Suprapubic skin (tissue), 4 donors: ENCODE measurements at regions not wholly inside any gene's neighbourhood (a gene's known extent, or its start where the extent isn't known, plus 50 kb on each side); places are given as distances from the start of the nearest gene placed in this dataset.

Source experiments
- DNase-seq, 2 donors: peaks; one replicate each; pipeline ENCODE4 v3.0.0-alpha.2; 2019; ENCODE audit warnings: low spot score in 2 of 2
- H3K27ac ChIP-seq: fragments of 200-600 bp; sonication (generic); one replicate; pipeline ENCODE4 v1.5.1; 2019
- H3K27me3 ChIP-seq: fragments of 200-600 bp; sonication (generic); one replicate; pipeline ENCODE4 v1.5.1; 2019
- H3K36me3 ChIP-seq: fragments of 200-600 bp; sonication (generic); one replicate; pipeline ENCODE4 v1.5.1; 2019
- H3K4me1 ChIP-seq: fragments of 200-600 bp; sonication (generic); one replicate; pipeline ENCODE4 v1.5.1; 2019
- H3K4me3 ChIP-seq: fragments of 200-600 bp; sonication (generic); one replicate; pipeline ENCODE4 v1.5.1; 2019; ENCODE audit warnings: mild to moderate bottlenecking
- H3K9me3 ChIP-seq: fragments of 200-600 bp; sonication (generic); one replicate; pipeline ENCODE4 v1.5.1; 2019
- CTCF ChIP-seq, 2 donors: fragments of 200-600 bp in 1 of 2; fragments of 450-650 bp in 1 of 2; sonication (generic) in 1 of 2; IDR thresholded peaks; one replicate each; pipeline ENCODE4 v1.5.1; 2016 to 2019; ENCODE audit warnings: antibody characterized with exemption in 2 of 2, mild to moderate bottlenecking in 1 of 2, moderate library complexity in 1 of 2
- EP300 ChIP-seq: sonication (generic); formaldehyde crosslinking; IDR thresholded peaks from one replicate; pipeline ENCODE4 v1.6.1; 2017; ENCODE audit warnings: antibody characterized with exemption
- POLR2A ChIP-seq, 2 donors: fragments of 450-650 bp; IDR thresholded peaks; one replicate each; pipeline ENCODE4 v1.6.1; 2017; ENCODE audit warnings: antibody characterized with exemption in 2 of 2, mild to moderate bottlenecking in 2 of 2, moderate library complexity in 2 of 2
- POLR2AphosphoS5 ChIP-seq, 3 donors: sonication (generic); formaldehyde crosslinking; IDR thresholded peaks; one replicate each; pipeline ENCODE4 v1.6.1; 2017; ENCODE audit warnings: antibody characterized with exemption in 3 of 3
- WGBS: methylation state at CpG from one replicate; pipeline ENCODE4 v1.1.5; 2018; 5-methylcytosine and 5-hydroxymethylcytosine counted together

- no peak overlapping the region for H3K27ac ChIP-seq
- 53% methylated on average over 2 of the region's 2 CpGs for WGBS
Measured at GRCh38 chr15:53462651-53463050, 296.8 kb downstream of the WDR72 start.

GRCh38 chr15:53461677-53462076 is 297.8 kb downstream of the WDR72 start:
- 87% methylated on average over 3 of the region's 3 CpGs for WGBS

More at GRCh38 chr15:53462651-53463050, 296.8 kb downstream of the WDR72 start:
- Histone ChIP-seq H3K9me3 (no peaks in the 10 kb centered on the region), H3K4me3 (no peak overlapping the region), H3K27me3 (no peaks in the 10 kb centered on the region), H3K36me3 (no peaks in the 10 kb centered on the region), H3K4me1 (no peaks in the 10 kb centered on the region)
- no peak for DNase-seq
- TF ChIP-seq POLR2A (IDR thresholded peaks at IDR 0.05), result no peak
- no peak for TF ChIP-seq EP300
- no peak for TF ChIP-seq POLR2AphosphoS5 (IDR thresholded peaks at IDR 0.05)
- no peak for TF ChIP-seq CTCF (IDR thresholded peaks at IDR 0.05)

GRCh38 chr15:53458736-53459135 is 300.7 kb downstream of the WDR72 start:
- WGBS, result 77% methylated on average over 1 of the region's 1 CpG
- no peaks in the 10 kb centered on the region for H3K9me3 ChIP-seq
- H3K4me1 ChIP-seq, result no peaks in the 10 kb centered on the region
- no peak for DNase-seq
- no peaks in the 10 kb centered on the region for H3K27me3 ChIP-seq
- H3K36me3 ChIP-seq, result no peaks in the 10 kb centered on the region
- no peak overlapping the region for H3K4me3 ChIP-seq
- no peak for TF ChIP-seq POLR2A (IDR thresholded peaks at IDR 0.05)
- TF ChIP-seq POLR2AphosphoS5 (IDR thresholded peaks at IDR 0.05), result no peak
- no peak for TF ChIP-seq EP300
- TF ChIP-seq CTCF (IDR thresholded peaks at IDR 0.05), result no peak
- no peak overlapping the region for H3K27ac ChIP-seq

More at GRCh38 chr15:53461677-53462076, 297.8 kb downstream of the WDR72 start:
- H3K27ac ChIP-seq, result no peak overlapping the region
- H3K36me3 ChIP-seq, result no peaks in the 10 kb centered on the region
- no peak for DNase-seq
- TF ChIP-seq CTCF (IDR thresholded peaks at IDR 0.05) (no peak), POLR2AphosphoS5 (IDR thresholded peaks at IDR 0.05) (no peak)
- no peak overlapping the region for H3K4me3 ChIP-seq
- H3K27me3 ChIP-seq, result no peaks in the 10 kb centered on the region
- H3K9me3 ChIP-seq, result no peaks in the 10 kb centered on the region
- no peaks in the 10 kb centered on the region for H3K4me1 ChIP-seq

- no peak for TF ChIP-seq POLR2A (IDR thresholded peaks at IDR 0.05)
- TF ChIP-seq POLR2AphosphoS5 (IDR thresholded peaks at IDR 0.05), result no peak
- TF ChIP-seq EP300, result no peak
- H3K36me3 ChIP-seq, result no peaks in the 10 kb centered on the region
- H3K4me1 ChIP-seq, result no peaks in the 10 kb centered on the region
- H3K4me3 ChIP-seq, result no peak overlapping the region
- no peak overlapping the region for H3K27ac ChIP-seq
- H3K9me3 ChIP-seq, result no peaks in the 10 kb centered on the region
- 65% methylated on average over 3 of the region's 3 CpGs for WGBS
- no peaks in the 10 kb centered on the region for H3K27me3 ChIP-seq
- DNase-seq, result no peak
Measured at GRCh38 chr15:53457479-53457878, 302.0 kb downstream of the WDR72 start.

GRCh38 chr15:53454843-53455721 is 304.4 kb downstream of the WDR72 start:
- Histone ChIP-seq H3K4me1 (no peaks in the 10 kb centered on the region), H3K4me3 (no peak overlapping the region), H3K27me3 (no peaks in the 10 kb centered on the region), H3K36me3 (no peaks in the 10 kb centered on the region), H3K27ac (no peak overlapping the region), H3K9me3 (no peaks in the 10 kb centered on the region)
- TF ChIP-seq POLR2AphosphoS5 (IDR thresholded peaks at IDR 0.05), result no peak
- TF ChIP-seq CTCF (IDR thresholded peaks at IDR 0.05), result no peak
- TF ChIP-seq POLR2A (IDR thresholded peaks at IDR 0.05), result no peak
- no peak for TF ChIP-seq EP300
- no peak for DNase-seq
- 70% methylated on average over 8 of the region's 8 CpGs for WGBS
